Neutrophil (primary cell): ENCODE measurements at regions not wholly inside any gene's neighbourhood (a gene's known extent, or its start where the extent isn't known, plus 50 kb on each side); places are given as distances from the start of the nearest gene placed in this dataset.

Experiments
- H3K27ac ChIP-seq: fragments of 200-600 bp; sonication (generic); 2 replicates; pipeline ENCODE4 v1.5.1; 2016; ENCODE audit warnings: mild to moderate bottlenecking, moderate library complexity
- H3K27me3 ChIP-seq: fragments of 200-600 bp; sonication (generic); 2 replicates; pipeline ENCODE4 v1.6.0; 2016; ENCODE audit warnings: mild to moderate bottlenecking
- H3K36me3 ChIP-seq: fragments of 200-600 bp; sonication (generic); 2 replicates; pipeline ENCODE4 v1.5.1; 2017
- H3K4me1 ChIP-seq, 2 experiments: fragments of 200-600 bp in 1 of 2; sonication (generic) in 1 of 2; 1 replicate in 1 of 2; 2 replicates in 1 of 2; pipeline versions ENCODE4 v1.5.1 to v1.6.1; 2013 to 2016; ENCODE audit warnings: low read depth in 1 of 2, low read length in 1 of 2, mild to moderate bottlenecking in 1 of 2, moderate library complexity in 1 of 2; ENCODE audit not compliant: control insufficient read depth in 1 of 2, insufficient read depth in 1 of 2
- H3K4me3 ChIP-seq, 2 experiments: fragments of 200-600 bp in 1 of 2; sonication (generic) in 1 of 2; 1 replicate in 1 of 2; 2 replicates in 1 of 2; pipeline ENCODE4 v1.5.1; 2013 to 2016; ENCODE audit warnings: low read depth in 1 of 2, low read length in 1 of 2, mild to moderate bottlenecking in 1 of 2, moderate library complexity in 1 of 2
- H3K9me3 ChIP-seq: fragments of 200-600 bp; sonication (generic); 2 replicates; pipeline ENCODE4 v1.5.1; 2016
- CTCF ChIP-seq: fragments of 200-600 bp; sonication (generic); IDR thresholded peaks from 2 replicates; pipeline ENCODE4 v1.5.1; 2016; ENCODE audit warnings: antibody characterized with exemption

DNA sequence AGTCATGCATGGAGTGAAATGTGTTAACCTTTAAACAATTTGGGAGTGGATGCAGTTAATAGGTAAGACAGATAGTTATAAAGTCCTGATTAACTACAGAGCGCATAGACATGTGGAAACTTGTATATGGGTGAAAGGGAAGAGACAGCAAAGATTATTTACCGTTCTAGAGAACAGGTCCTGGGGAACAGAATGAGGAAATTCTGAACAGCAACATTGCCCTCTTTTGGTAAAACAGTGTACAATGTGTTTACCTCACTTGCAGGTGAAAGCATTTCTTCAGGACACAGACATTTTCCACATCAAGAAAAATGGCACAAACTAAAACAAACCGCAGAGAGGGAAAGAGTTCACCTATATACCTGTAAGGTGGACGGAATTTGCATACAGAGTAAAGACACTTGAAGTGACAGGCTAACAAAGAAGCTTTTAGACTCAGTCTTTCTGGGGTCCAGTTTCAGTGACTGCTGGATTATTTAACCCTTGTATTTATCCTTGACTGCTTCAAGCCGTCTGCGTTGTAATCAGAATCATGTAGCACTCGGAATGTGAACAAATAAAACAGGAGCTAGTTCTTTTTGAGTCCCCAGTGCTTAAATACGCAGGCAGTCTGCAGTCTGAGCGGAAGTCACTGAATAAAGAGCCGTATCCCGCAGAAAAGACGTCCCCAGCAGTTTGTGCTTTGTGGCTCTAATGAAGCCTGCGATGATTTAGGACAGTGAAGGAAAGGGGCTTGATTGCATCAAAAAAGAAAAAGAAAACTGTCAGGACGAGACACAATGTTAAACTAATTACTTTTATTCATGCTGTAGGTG is 364.8 kb upstream of the GALNT5 start:
- H3K27me3 ChIP-seq = peaks cover 23% of the 10 kb centered on the region
- H3K36me3 ChIP-seq = no peaks in the 10 kb centered on the region
- no peak overlapping the region for H3K27ac ChIP-seq
- H3K9me3 ChIP-seq = no peaks in the 10 kb centered on the region
- H3K4me3 ChIP-seq = no peak overlapping the region
- H3K4me1 ChIP-seq = no peaks in the 10 kb centered on the region
- no peak for TF ChIP-seq CTCF

DNA sequence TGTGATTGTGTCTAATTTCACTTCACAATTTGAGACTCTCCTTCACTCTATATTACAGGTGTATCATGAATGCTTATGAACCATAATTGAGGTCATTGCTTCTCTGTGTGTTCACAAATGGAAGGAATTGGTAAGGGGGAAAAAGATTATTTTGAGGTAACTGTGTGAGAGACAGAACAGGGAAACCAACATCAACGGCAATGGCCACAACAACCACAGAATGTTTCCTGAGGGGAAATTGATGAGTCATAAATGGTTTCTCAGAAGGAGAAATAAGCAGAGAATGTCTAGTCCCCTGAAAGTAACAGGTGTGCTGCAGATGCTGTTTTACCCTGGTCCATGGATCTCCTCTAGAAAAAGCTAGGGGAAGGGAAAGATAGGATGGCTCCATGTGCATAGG is 361.2 kb upstream of the GALNT5 start:
- Histone ChIP-seq H3K27ac (no peak overlapping the region), H3K27me3 (peaks cover 23% of the 10 kb centered on the region), H3K36me3 (no peaks in the 10 kb centered on the region), H3K4me1 (no peaks in the 10 kb centered on the region), H3K9me3 (no peaks in the 10 kb centered on the region), H3K4me3 (no peak overlapping the region)
- TF ChIP-seq CTCF = no peak

DNA sequence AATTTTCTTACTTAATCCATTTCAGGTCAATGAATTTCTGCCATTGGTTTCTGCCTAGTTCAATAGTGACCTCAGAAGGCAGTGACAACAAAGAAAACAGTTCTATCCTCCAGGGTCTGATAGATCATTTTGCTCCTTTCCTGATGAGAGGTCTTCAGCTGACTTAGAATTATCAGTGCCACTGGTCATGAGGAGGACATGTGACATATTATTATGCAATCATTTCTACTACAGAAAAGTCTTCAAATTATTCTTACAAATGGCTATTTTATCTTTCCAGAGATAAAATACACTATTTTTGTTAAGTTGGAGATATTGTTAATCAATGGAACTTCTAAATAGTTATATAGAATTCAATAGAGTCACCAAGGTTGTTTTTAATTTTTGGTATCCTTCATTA is 360.0 kb upstream of the GALNT5 start:
- TF ChIP-seq CTCF = no peak
- Histone ChIP-seq H3K27ac (no peak overlapping the region), H3K9me3 (no peaks in the 10 kb centered on the region), H3K27me3 (peaks cover 11% of the 10 kb centered on the region), H3K4me1 (no peaks in the 10 kb centered on the region), H3K4me3 (no peak overlapping the region), H3K36me3 (no peaks in the 10 kb centered on the region)

- no peaks in the 10 kb centered on the region for H3K9me3 ChIP-seq
- no peaks in the 10 kb centered on the region for H3K36me3 ChIP-seq
- H3K27ac ChIP-seq = no peak overlapping the region
- H3K4me1 ChIP-seq = no peaks in the 10 kb centered on the region
- H3K27me3 ChIP-seq = no peaks in the 10 kb centered on the region
- no peak for TF ChIP-seq CTCF
- H3K4me3 ChIP-seq = no peak overlapping the region
Measured at GRCh38 chr2:156901373-156902031, 356.0 kb upstream of the GALNT5 start.

- Histone ChIP-seq H3K27me3 (no peaks in the 10 kb centered on the region), H3K4me3 (no peak overlapping the region), H3K27ac (no peak overlapping the region), H3K9me3 (no peaks in the 10 kb centered on the region), H3K36me3 (no peaks in the 10 kb centered on the region), H3K4me1 (no peaks in the 10 kb centered on the region)
- TF ChIP-seq CTCF = no peak
Measured at GRCh38 chr2:156903335-156903734, 354.2 kb upstream of the GALNT5 start.
